ENCODE measurements at regions not wholly inside any gene's neighbourhood (a gene's known extent, or its start where the extent isn't known, plus 50 kb on each side); places are given as distances from the start of the nearest gene placed in this dataset.

GRCh38 chr1:55714230-55714629, 499.1 kb upstream of the USP24 start:
- no peak for TF ChIP-seq CTCF (IDR thresholded peaks at IDR 0.05; ENCODE audit: poor library complexity, severe bottlenecking)
- Histone ChIP-seq H3K27ac (ENCODE audit: poor library complexity, severe bottlenecking) (no peak overlapping the region), H3K27me3 (ENCODE audit: insufficient read depth, poor library complexity, severe bottlenecking) (no peaks in the 10 kb centered on the region), H3K4me3 (ENCODE audit: severe bottlenecking) (no peak overlapping the region), H3K9me3 (ENCODE audit: severe bottlenecking) (no peaks in the 10 kb centered on the region), H3K36me3 (ENCODE audit: low read depth) (no peaks in the 10 kb centered on the region), H3K4me1 (ENCODE audit: insufficient read depth, poor library complexity, severe bottlenecking) (peaks cover 13% of the 10 kb centered on the region)
- no peak for DNase-seq (ENCODE audit: low spot score)
- no peak for ATAC-seq (ENCODE audit: low read depth)

DNA sequence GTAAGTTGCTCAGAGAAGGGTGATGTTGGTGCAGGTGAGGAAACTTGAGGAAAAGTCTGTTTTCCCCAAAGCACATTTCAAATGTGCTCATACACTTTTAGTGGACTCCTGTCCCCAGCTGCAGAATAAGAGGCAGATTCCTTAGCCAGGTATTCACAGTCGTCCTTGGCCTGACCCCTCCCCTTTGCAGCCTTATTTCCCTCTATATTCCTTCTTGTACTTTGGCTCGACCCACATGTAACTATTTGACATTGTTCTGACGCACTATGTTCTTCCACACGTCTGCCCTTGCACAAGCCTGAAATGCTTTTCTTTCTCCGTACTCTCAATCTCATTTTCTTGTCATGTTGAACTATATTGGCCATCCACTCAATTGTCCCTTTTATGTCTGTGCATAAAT, 498.4 kb upstream of the USP24 start:
- DNase-seq (ENCODE audit: low spot score), result no peak
- H3K4me3 ChIP-seq (ENCODE audit: severe bottlenecking), result no peak overlapping the region
- ATAC-seq (ENCODE audit: low read depth), result no peak
- H3K27ac ChIP-seq (ENCODE audit: poor library complexity, severe bottlenecking), result no peak overlapping the region
- no peaks in the 10 kb centered on the region for H3K9me3 ChIP-seq (ENCODE audit: severe bottlenecking)
- no peaks in the 10 kb centered on the region for H3K27me3 ChIP-seq (ENCODE audit: insufficient read depth, poor library complexity, severe bottlenecking)
- TF ChIP-seq CTCF (IDR thresholded peaks at IDR 0.05; ENCODE audit: poor library complexity, severe bottlenecking), result no peak
- H3K4me1 ChIP-seq (ENCODE audit: insufficient read depth, poor library complexity, severe bottlenecking), result peaks cover 9% of the 10 kb centered on the region
- H3K36me3 ChIP-seq (ENCODE audit: low read depth), result no peaks in the 10 kb centered on the region

DNA sequence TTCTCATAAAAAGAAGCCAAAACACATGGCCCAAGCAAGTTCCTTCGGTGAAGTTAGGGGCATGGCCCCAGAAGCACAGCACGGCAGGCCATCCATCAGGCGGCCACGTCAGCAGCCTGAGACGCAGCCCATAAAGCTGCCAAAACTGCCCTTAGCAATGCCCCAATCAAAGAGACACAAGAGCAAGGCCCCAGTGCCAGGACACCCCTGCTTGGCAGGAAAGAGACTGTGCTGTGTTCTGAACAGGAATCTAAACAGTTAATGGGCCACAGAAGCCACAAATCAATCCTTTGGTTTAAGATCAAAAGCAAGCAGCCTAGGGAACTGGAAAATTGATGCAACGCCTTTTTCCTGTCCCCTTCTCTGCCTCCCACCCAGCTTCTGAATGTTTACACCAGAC, 497.0 kb upstream of the USP24 start:
- no peaks in the 10 kb centered on the region for H3K36me3 ChIP-seq (ENCODE audit: low read depth)
- no peak for ATAC-seq (ENCODE audit: low read depth)
- no peaks in the 10 kb centered on the region for H3K9me3 ChIP-seq (ENCODE audit: severe bottlenecking)
- no peak for DNase-seq (ENCODE audit: low spot score)
- no peak for TF ChIP-seq CTCF (IDR thresholded peaks at IDR 0.05; ENCODE audit: poor library complexity, severe bottlenecking)
- H3K27ac ChIP-seq (ENCODE audit: poor library complexity, severe bottlenecking), result no peak overlapping the region
- H3K4me3 ChIP-seq (ENCODE audit: severe bottlenecking), result no peak overlapping the region
- H3K4me1 ChIP-seq (ENCODE audit: insufficient read depth, poor library complexity, severe bottlenecking), result no peaks in the 10 kb centered on the region
- no peaks in the 10 kb centered on the region for H3K27me3 ChIP-seq (ENCODE audit: insufficient read depth, poor library complexity, severe bottlenecking)

GRCh38 chr1:55708781-55709180, 493.6 kb upstream of the USP24 start:
- TF ChIP-seq CTCF (IDR thresholded peaks at IDR 0.05; ENCODE audit: poor library complexity, severe bottlenecking), result no peak
- H3K27ac ChIP-seq (ENCODE audit: poor library complexity, severe bottlenecking), result no peak overlapping the region
- DNase-seq (ENCODE audit: low spot score) (no peak), ATAC-seq (ENCODE audit: low read depth) (no peak)
- no peaks in the 10 kb centered on the region for H3K9me3 ChIP-seq (ENCODE audit: severe bottlenecking)
- H3K4me3 ChIP-seq (ENCODE audit: severe bottlenecking), result no peak overlapping the region
- no peaks in the 10 kb centered on the region for H3K36me3 ChIP-seq (ENCODE audit: low read depth)
- no peaks in the 10 kb centered on the region for H3K27me3 ChIP-seq (ENCODE audit: insufficient read depth, poor library complexity, severe bottlenecking)
- H3K4me1 ChIP-seq (ENCODE audit: insufficient read depth, poor library complexity, severe bottlenecking), result no peaks in the 10 kb centered on the region

DNA sequence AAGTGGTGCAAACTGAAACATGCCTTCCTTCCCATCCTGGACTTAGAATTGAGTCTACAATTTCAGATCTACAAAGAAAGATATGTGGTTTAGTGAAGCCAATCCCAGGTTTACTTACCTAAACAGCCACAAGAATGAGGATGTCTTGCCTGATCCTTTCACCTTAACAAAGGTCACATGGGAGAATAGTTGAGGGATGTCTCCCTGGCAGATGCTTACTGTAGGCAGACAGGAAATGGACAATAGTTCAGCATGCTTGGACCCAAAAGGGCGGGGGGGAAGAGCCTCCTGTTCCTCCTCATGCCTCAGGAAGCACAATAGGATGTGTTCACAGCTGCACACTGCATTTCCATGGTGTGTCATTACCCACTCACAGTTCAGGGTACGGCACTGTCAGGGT, 492.7 kb upstream of the USP24 start:
- H3K36me3 ChIP-seq (ENCODE audit: low read depth), result no peaks in the 10 kb centered on the region
- no peak overlapping the region for H3K4me3 ChIP-seq (ENCODE audit: severe bottlenecking)
- ATAC-seq (ENCODE audit: low read depth), result no peak
- no peaks in the 10 kb centered on the region for H3K27me3 ChIP-seq (ENCODE audit: insufficient read depth, poor library complexity, severe bottlenecking)
- no peak overlapping the region for H3K27ac ChIP-seq (ENCODE audit: poor library complexity, severe bottlenecking)
- no peaks in the 10 kb centered on the region for H3K4me1 ChIP-seq (ENCODE audit: insufficient read depth, poor library complexity, severe bottlenecking)
- DNase-seq (ENCODE audit: low spot score), result no peak
- TF ChIP-seq CTCF (IDR thresholded peaks at IDR 0.05; ENCODE audit: poor library complexity, severe bottlenecking), result no peak
- H3K9me3 ChIP-seq (ENCODE audit: severe bottlenecking), result no peaks in the 10 kb centered on the region

Data from RWPE2 (cell line).